HG03045 (cell line): ENCODE measurements at regions not wholly inside any gene's neighbourhood (a gene's known extent, or its start where the extent isn't known, plus 50 kb on each side); places are given as distances from the start of the nearest gene placed in this dataset.
"Not testable (repeated sequence)": the region's sequence is repeated elsewhere in the genome, so short reads cannot be mapped to it uniquely, and the experiment has no call there.

Source experiments
- ATAC-seq: cut with Tn5 transposase; IDR thresholded peaks from one replicate; pipeline ENCODE4 v1.9.1; 2021; ENCODE audit warnings: mild to moderate bottlenecking, moderate library complexity; ENCODE audit not compliant: unreplicated experiment

GRCh38 chr10:87300163-87300562 lies 57.4 kb upstream of the NUTM2D start:
- not testable (repeated sequence) for ATAC-seq

- peak; percentile 88 for ATAC-seq
Measured at GRCh38 chr10:87301466-87302115, 56.0 kb upstream of the NUTM2D start.

GRCh38 chr10:87302132-87302531 lies 55.4 kb upstream of the NUTM2D start:
- ATAC-seq = not testable (repeated sequence)

GRCh38 chr10:87303707-87304106 lies 53.8 kb upstream of the NUTM2D start:
- ATAC-seq = not testable (repeated sequence)

- not testable (repeated sequence) for ATAC-seq
Measured at GRCh38 chr10:87306681-87307080, 50.9 kb upstream of the NUTM2D start.
